Liver (tissue), 8 donors: ENCODE measurements at regions not wholly inside any gene's neighbourhood (a gene's known extent, or its start where the extent isn't known, plus 50 kb on each side); places are given as distances from the start of the nearest gene placed in this dataset.

Source experiments
- DNase-seq: peaks from one replicate; pipeline ENCODE4 v3.0.0-alpha.2; 2017; ENCODE audit warnings: low spot score
- H3K27ac ChIP-seq, 2 donors: one replicate each; pipeline ENCODE4 v1.7.0; 2013; ENCODE audit warnings: inconsistent platforms in 2 of 2, low read length in 2 of 2, control low read depth in 1 of 2, low read depth in 1 of 2, mild to moderate bottlenecking in 1 of 2
- H3K27me3 ChIP-seq, 4 donors: one replicate each; pipeline versions ENCODE4 v1.6.1 to v1.7.0; 2013; ENCODE audit warnings: low read length in 3 of 4, inconsistent platforms in 1 of 4, mild to moderate bottlenecking in 1 of 4, moderate library complexity in 1 of 4; ENCODE audit not compliant: control insufficient read depth in 4 of 4, insufficient read depth in 4 of 4
- H3K36me3 ChIP-seq, 4 donors: one replicate each; pipeline versions ENCODE4 v1.6.1 to v1.7.0; 2013; ENCODE audit warnings: low read length in 3 of 4, mild to moderate bottlenecking in 3 of 4, low read depth in 1 of 4, moderate library complexity in 1 of 4; ENCODE audit not compliant: control insufficient read depth in 4 of 4, insufficient read depth in 3 of 4
- H3K4me1 ChIP-seq, 4 donors: one replicate each; pipeline versions ENCODE4 v1.6.1 to v1.7.0; 2013; ENCODE audit warnings: low read length in 3 of 4, mild to moderate bottlenecking in 3 of 4, moderate library complexity in 1 of 4; ENCODE audit not compliant: control insufficient read depth in 4 of 4, insufficient read depth in 4 of 4
- H3K4me3 ChIP-seq, 3 donors: one replicate each; pipeline versions ENCODE4 v1.6.1 to v1.7.0; 2013; ENCODE audit warnings: low read length in 3 of 3, control low read depth in 1 of 3, low read depth in 1 of 3, mild to moderate bottlenecking in 1 of 3
- H3K9ac ChIP-seq, 2 donors: one replicate each; pipeline ENCODE4 v1.7.0; 2013; ENCODE audit warnings: low read length in 2 of 2, mild to moderate bottlenecking in 2 of 2, moderate library complexity in 2 of 2, control low read depth in 1 of 2, low read depth in 1 of 2
- H3K9me3 ChIP-seq, 4 donors: one replicate each; pipeline versions ENCODE4 v1.6.1 to v1.7.0; 2013; ENCODE audit warnings: low read length in 3 of 4; ENCODE audit not compliant: control insufficient read depth in 4 of 4
- ATF3 ChIP-seq: IDR thresholded peaks from 2 replicates; pipeline ENCODE4 v1.6.1; 2016; ENCODE audit warnings: antibody characterized with exemption
- CTCF ChIP-seq: fragments of 150-350 bp; IDR thresholded peaks from 2 replicates; pipeline ENCODE4 v1.5.1; 2017; ENCODE audit warnings: improper control_type of control experiment, low read depth, low read length; ENCODE audit not compliant: missing input control
- EGR1 ChIP-seq, 2 donors: IDR thresholded peaks; 2 replicates each; pipeline ENCODE4 v1.6.1; 2016 to 2018; ENCODE audit warnings: antibody characterized with exemption in 2 of 2, low read depth in 2 of 2
- FOXA1 ChIP-seq: IDR thresholded peaks from 2 replicates; pipeline ENCODE4 v1.6.1; 2016; ENCODE audit warnings: antibody characterized with exemption
- FOXA2 ChIP-seq: IDR thresholded peaks from 2 replicates; pipeline ENCODE4 v1.6.1; 2016; ENCODE audit warnings: antibody characterized with exemption
- GABPA ChIP-seq, 2 donors: IDR thresholded peaks in 1 of 2; conservative IDR thresholded peaks in 1 of 2; 2 replicates each; pipeline ENCODE4 v1.6.1; 2016; ENCODE audit warnings: antibody characterized with exemption in 2 of 2, mild to moderate bottlenecking in 1 of 2, moderate library complexity in 1 of 2
- HNF4A ChIP-seq, 2 donors: conservative IDR thresholded peaks; 2 replicates each; pipeline ENCODE4 v1.6.1; 2016; ENCODE audit warnings: antibody characterized with exemption in 2 of 2, mild to moderate bottlenecking in 2 of 2
- HNF4G ChIP-seq: IDR thresholded peaks from 2 replicates; pipeline ENCODE4 v1.6.1; 2016; ENCODE audit warnings: antibody characterized with exemption
- JUND ChIP-seq, 2 donors: IDR thresholded peaks; 2 replicates each; pipeline ENCODE4 v1.6.1; 2016; ENCODE audit warnings: antibody characterized with exemption in 2 of 2
- MAX ChIP-seq: IDR thresholded peaks from 2 replicates; pipeline ENCODE4 v1.6.1; 2016; ENCODE audit warnings: antibody characterized with exemption
- NR2F2 ChIP-seq: IDR thresholded peaks from 2 replicates; pipeline ENCODE4 v1.6.1; 2016; ENCODE audit warnings: antibody characterized with exemption
- RAD21 ChIP-seq, 2 donors: IDR thresholded peaks; 2 replicates each; pipeline ENCODE4 v1.6.1; 2016; ENCODE audit warnings: antibody characterized with exemption in 2 of 2, mild to moderate bottlenecking in 2 of 2
- REST ChIP-seq: IDR thresholded peaks from 2 replicates; pipeline ENCODE4 v1.6.1; 2016; ENCODE audit warnings: antibody characterized with exemption, mild to moderate bottlenecking
- RXRA ChIP-seq, 2 donors: IDR thresholded peaks; 2 replicates each; pipeline ENCODE4 v1.6.1; 2017 to 2018; ENCODE audit warnings: antibody characterized with exemption in 2 of 2, mild to moderate bottlenecking in 1 of 2
- TAF1 ChIP-seq: conservative IDR thresholded peaks from 2 replicates; pipeline ENCODE4 v1.6.1; 2016; ENCODE audit warnings: antibody characterized with exemption, mild to moderate bottlenecking
- ZBTB33 ChIP-seq: IDR thresholded peaks from 2 replicates; pipeline ENCODE4 v1.6.1; 2016; ENCODE audit warnings: antibody characterized with exemption
- WGBS: extraction: QIAGEN DNeasy Blood & Tissue Kit; methylation state at CpG from one replicate; pipeline ENCODE4 v1.1.7; 2013; 5-methylcytosine and 5-hydroxymethylcytosine counted together
- donor health status: healthy.
- donor health status: healthy.
- donor health status: healthy.
- donor health status: healthy.
- donor health status: healthy.

DNA sequence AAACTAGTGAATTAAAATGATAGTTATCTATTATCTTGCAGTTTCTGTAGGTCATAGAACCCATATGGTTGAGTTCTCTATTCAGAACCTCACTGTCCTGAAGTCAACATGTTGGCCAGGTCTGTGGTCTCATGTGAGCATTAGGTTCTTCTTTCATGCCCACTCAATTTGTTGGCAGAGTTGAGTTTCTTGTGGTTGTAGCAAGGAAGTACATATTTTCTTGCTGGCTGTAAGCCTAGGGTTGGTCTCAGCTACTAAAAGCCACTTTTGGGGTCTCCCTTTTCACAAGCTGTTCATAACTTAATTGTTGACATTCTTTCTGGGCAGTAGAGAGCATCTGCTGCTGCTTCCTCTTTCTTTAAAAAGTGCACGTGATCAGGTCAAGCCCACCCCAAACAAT, 1165.1 kb upstream of the NCAM2 start:
- no peaks in the 10 kb centered on the region for H3K27me3 ChIP-seq
- TF ChIP-seq EGR1 (IDR thresholded peaks at IDR 0.05; ENCODE audit: low read depth in 2 of 2) (no peak), FOXA2 (no peak), ATF3 (no peak), REST (no peak), CTCF (no peak), MAX (no peak), NR2F2 (no peak), FOXA1 (no peak), RAD21 (IDR thresholded peaks at IDR 0.05) (no peak), HNF4A (conservative IDR thresholded peaks at IDR 0.05) (no peak), GABPA (IDR thresholded peaks at IDR 0.05 in 1 of 2, conservative IDR thresholded peaks at IDR 0.05 in 1 of 2) (no peak), ZBTB33 (no peak), HNF4G (no peak), RXRA (IDR thresholded peaks at IDR 0.05) (no peak), JUND (IDR thresholded peaks at IDR 0.05) (no peak)
- H3K4me3 ChIP-seq = no peak overlapping the region
- WGBS = 28% methylated on average over 1 of the region's 1 CpG
- H3K4me1 ChIP-seq = no peaks in the 10 kb centered on the region
- no peaks in the 10 kb centered on the region for H3K9me3 ChIP-seq
- no peaks in the 10 kb centered on the region for H3K36me3 ChIP-seq
- no peak overlapping the region for H3K27ac ChIP-seq
- no peak overlapping the region for H3K9ac ChIP-seq
- no peak for DNase-seq

DNA sequence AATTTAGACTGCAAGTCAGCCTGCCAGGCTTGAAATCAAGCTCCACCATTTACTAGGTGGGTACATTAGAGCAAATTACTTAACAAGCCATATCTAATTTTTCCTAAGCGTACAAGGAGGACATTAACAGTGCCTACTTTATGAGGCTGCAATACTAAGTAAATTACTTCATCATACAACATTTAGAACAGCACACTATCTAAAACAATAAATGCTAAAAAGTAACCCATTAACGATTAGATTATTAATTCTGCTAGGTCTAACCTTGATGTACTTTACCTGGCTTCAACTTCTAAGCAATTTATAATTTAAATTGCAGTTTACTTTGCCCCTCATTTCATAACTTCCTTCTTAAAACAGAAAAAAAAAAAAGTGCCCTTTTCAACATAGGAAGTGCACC, 1155.6 kb upstream of the NCAM2 start:
- WGBS = 76% methylated on average over 2 of the region's 2 CpGs
- no peaks in the 10 kb centered on the region for H3K9me3 ChIP-seq
- no peak overlapping the region for H3K27ac ChIP-seq
- no peak overlapping the region for H3K4me3 ChIP-seq
- H3K27me3 ChIP-seq = no peaks in the 10 kb centered on the region
- TF ChIP-seq MAX (no peak), TAF1 (no peak), ZBTB33 (no peak)
- H3K4me1 ChIP-seq = no peaks in the 10 kb centered on the region
- no peak for DNase-seq
- no peak overlapping the region for H3K9ac ChIP-seq
- H3K36me3 ChIP-seq = no peaks in the 10 kb centered on the region
